IMR-90 (cell line): ENCODE measurements at regions not wholly inside any gene's neighbourhood (a gene's known extent, or its start where the extent isn't known, plus 50 kb on each side); places are given as distances from the start of the nearest gene placed in this dataset.
A peak's percentile ranks its signal among the peaks of the same experiment; 100 is the strongest.

Source experiments
- ATAC-seq: fragments of 200-7000 bp; cut with Tn5 transposase; 2 replicates; pipeline ENCODE4 v1.9.1; 2020; ENCODE audit warnings: low read depth, mild to moderate bottlenecking, moderate library complexity
- BruUV-seq: library from RNA; stranded (reverse); fragments of 400-500 nt; replicated peaks from 2 replicates; lab custom pipeline; 2021; lab: Mats Ljungman, UMichigan
- CTCF ChIA-PET: fragments of 300-600 bp; formaldehyde crosslinking; extraction: SDS; loops from one replicate; lab custom pipeline; 2021; ENCODE audit warnings: antibody characterized with exemption; lab: Yijun Ruan, JAX
- POLR2A ChIA-PET: fragments of 300-600 bp; sonication (Branson Sonifier 250); formaldehyde crosslinking; loops from one replicate; lab custom pipeline; 2022; ENCODE audit warnings: antibody characterized with exemption; ENCODE audit not compliant: unreplicated experiment; lab: Charles Lee
- DNase-seq: peaks from one replicate; pipeline ENCODE4 v3.0.0; 2013
- H2AFZ ChIP-seq: replicated peaks from 2 replicates; pipeline ENCODE3; 2013; ENCODE audit warnings: low read length, mild to moderate bottlenecking; ENCODE audit not compliant: poor library complexity
- H2AK5ac ChIP-seq: 2 replicates; pipeline ENCODE4 v1.6.1; 2013; ENCODE audit warnings: low read depth, low read length, inconsistent platforms
- H2AK9ac ChIP-seq: replicated peaks from 2 replicates; pipeline ENCODE3; 2013; ENCODE audit warnings: mild to moderate bottlenecking, low read depth, low read length, moderate library complexity; ENCODE audit not compliant: poor library complexity
- H2BK120ac ChIP-seq: 2 replicates; pipeline ENCODE4 v1.6.1; 2013; ENCODE audit warnings: low read depth, low read length, inconsistent platforms
- H2BK15ac ChIP-seq: 3 replicates; pipeline ENCODE4 v1.6.1; 2013; ENCODE audit warnings: low read depth, low read length, inconsistent platforms
- H2BK20ac ChIP-seq: 2 replicates; pipeline ENCODE4 v1.6.1; 2013; ENCODE audit warnings: low read depth, mild to moderate bottlenecking, inconsistent platforms, low read length, moderate library complexity
- H2BK5ac ChIP-seq: 2 replicates; pipeline ENCODE4 v1.6.1; 2013; ENCODE audit warnings: mild to moderate bottlenecking, low read depth, low read length, inconsistent platforms; ENCODE audit not compliant: poor library complexity, severe bottlenecking
- H3K14ac ChIP-seq: replicated peaks from 2 replicates; pipeline ENCODE4 v1.6.1; 2013; ENCODE audit warnings: low read depth, low read length, inconsistent platforms
- H3K18ac ChIP-seq: 2 replicates; pipeline ENCODE4 v1.6.1; 2013; ENCODE audit warnings: low read depth, low read length, control low read depth
- H3K23ac ChIP-seq: 2 replicates; pipeline ENCODE4 v1.6.1; 2013; ENCODE audit warnings: low read depth, low read length, inconsistent platforms
- H3K27ac ChIP-seq: 2 replicates; pipeline ENCODE4 v1.5.1; 2013; ENCODE audit warnings: mild to moderate bottlenecking, control low read depth, low read length; ENCODE audit not compliant: insufficient read depth
- H3K27me3 ChIP-seq: 2 replicates; pipeline ENCODE4 v1.6.1; 2013; ENCODE audit warnings: low read length; ENCODE audit not compliant: control insufficient read depth, insufficient read depth
- H3K36me3 ChIP-seq: 2 replicates; pipeline ENCODE4 v1.6.1; 2013; ENCODE audit warnings: low read length, mixed read lengths; ENCODE audit not compliant: control insufficient read depth, insufficient read depth
- H3K4ac ChIP-seq: 2 replicates; pipeline ENCODE4 v1.6.1; 2013; ENCODE audit warnings: low read depth, low read length, inconsistent platforms
- H3K4me1 ChIP-seq: 2 replicates; pipeline ENCODE4 v1.6.1; 2013; ENCODE audit warnings: low read length, mixed read lengths; ENCODE audit not compliant: control insufficient read depth, insufficient read depth
- H3K4me2 ChIP-seq: 2 replicates; pipeline ENCODE4 v1.6.1; 2013; ENCODE audit warnings: low read depth, mild to moderate bottlenecking, control low read depth, low read length, moderate library complexity
- H3K4me3 ChIP-seq: 2 replicates; pipeline ENCODE4 v1.5.1; 2013; ENCODE audit warnings: low read depth, mild to moderate bottlenecking, control low read depth, low read length, moderate library complexity; ENCODE audit not compliant: insufficient read depth
- H3K56ac ChIP-seq: 2 replicates; pipeline ENCODE4 v1.6.1; 2013; ENCODE audit warnings: low read length, inconsistent platforms; ENCODE audit not compliant: insufficient read depth; ENCODE audit errors: extremely low read depth
- H3K79me1 ChIP-seq, 2 experiments: 2 replicates each; pipeline ENCODE4 v1.6.1; 2013; ENCODE audit warnings: low read length in 2 of 2, inconsistent platforms in 1 of 2, low read depth in 1 of 2
- H3K9ac ChIP-seq: 2 replicates; pipeline ENCODE4 v1.6.1; 2013; ENCODE audit warnings: low read depth, low read length, control low read depth
- H3K9me1 ChIP-seq: 2 replicates; pipeline ENCODE4 v1.6.1; 2013; ENCODE audit warnings: low read length, inconsistent platforms; ENCODE audit not compliant: insufficient read depth
- H3K9me3 ChIP-seq: 2 replicates; pipeline ENCODE4 v1.6.1; 2013; ENCODE audit warnings: low read length; ENCODE audit not compliant: control insufficient read depth, insufficient read depth
- H4K20me1 ChIP-seq: 2 replicates; pipeline ENCODE4 v1.6.1; 2013; ENCODE audit warnings: low read length, inconsistent platforms; ENCODE audit not compliant: insufficient read depth
- H4K5ac ChIP-seq: 2 replicates; pipeline ENCODE4 v1.6.1; 2013; ENCODE audit warnings: mild to moderate bottlenecking, low read depth, low read length, control low read depth
- H4K8ac ChIP-seq, 2 experiments: 2 replicates each; pipeline ENCODE4 v1.6.1; 2013; ENCODE audit warnings: low read depth in 2 of 2, low read length in 2 of 2, control low read depth in 1 of 2, inconsistent platforms in 1 of 2
- H4K91ac ChIP-seq: 2 replicates; pipeline ENCODE4 v1.6.1; 2013; ENCODE audit warnings: low read depth, low read length, inconsistent platforms; ENCODE audit not compliant: insufficient read depth
- BHLHE40 ChIP-seq: fragments of 150-350 bp; IDR thresholded peaks from 2 replicates; pipeline ENCODE4 v1.6.1; 2016; ENCODE audit warnings: mild to moderate bottlenecking, low read depth, low read length
- CEBPB ChIP-seq: IDR thresholded peaks from 2 replicates; pipeline ENCODE4 v1.6.1; 2012; ENCODE audit warnings: low read depth, low read length, improper control_type of control experiment
- CHD1 ChIP-seq: IDR thresholded peaks from 2 replicates; pipeline ENCODE4 v1.6.1; 2012; ENCODE audit warnings: low read depth, low read length, improper control_type of control experiment
- FOS ChIP-seq: fragments of 150-350 bp; IDR thresholded peaks from 2 replicates; pipeline ENCODE4 v1.6.1; 2016; ENCODE audit warnings: low read depth, low read length
- MAFK ChIP-seq: IDR thresholded peaks from 2 replicates; pipeline ENCODE4 v1.6.1; 2012; ENCODE audit warnings: low read depth, low read length, improper control_type of control experiment
- MAZ ChIP-seq: IDR thresholded peaks from 2 replicates; pipeline ENCODE4 v1.6.1; 2012; ENCODE audit warnings: low read depth, mild to moderate bottlenecking, low read length, improper control_type of control experiment, moderate library complexity, borderline replicate concordance
- MXI1 ChIP-seq: IDR thresholded peaks from 2 replicates; pipeline ENCODE4 v1.6.1; 2012; ENCODE audit warnings: low read depth, mild to moderate bottlenecking, low read length, moderate library complexity, borderline replicate concordance
- NFE2L2 ChIP-seq: fragments of 150-350 bp; IDR thresholded peaks from 2 replicates; pipeline ENCODE4 v1.6.1; 2016; ENCODE audit warnings: low read depth, mild to moderate bottlenecking, low read length
- POLR2A ChIP-seq: IDR thresholded peaks from 2 replicates; pipeline ENCODE4 v1.6.1; 2012; ENCODE audit warnings: mild to moderate bottlenecking, low read depth, low read length
- RAD21 ChIP-seq: IDR thresholded peaks from 2 replicates; pipeline ENCODE4 v1.6.1; 2012; ENCODE audit warnings: low read length, improper control_type of control experiment
- RCOR1 ChIP-seq: IDR thresholded peaks from 2 replicates; pipeline ENCODE4 v1.6.1; 2012; ENCODE audit warnings: mild to moderate bottlenecking, low read length, improper control_type of control experiment; ENCODE audit not compliant: insufficient replicate concordance
- SMC3 ChIP-seq: fragments of 150-350 bp; IDR thresholded peaks from 2 replicates; pipeline ENCODE4 v1.6.1; 2016; ENCODE audit warnings: low read depth, mild to moderate bottlenecking, antibody characterized with exemption, low read length, moderate library complexity
- WGBS, 2 experiments: methylation state at CpG; one replicate each; pipeline versions ENCODE4 v1.1.5 to v1.1.7; 2013; ENCODE audit warnings: missing lambda C conversion rate in 2 of 2; ENCODE audit not compliant: insufficient read length in 1 of 2; ENCODE audit errors: extremely low coverage in 2 of 2; 5-methylcytosine and 5-hydroxymethylcytosine counted together
- dilution Hi-C: fragments of 300-500 bp; cut with HindIII; formaldehyde crosslinking; loops from one replicate; pipeline ENCODE4 v1.14.3; 2018; ENCODE audit warnings: low sequenced_read_pairs; ENCODE audit not compliant: unreplicated experiment
- in situ Hi-C: fragments of 300-500 bp; cut with MboI; formaldehyde crosslinking; loops from 3 replicates; pipeline ENCODE4 v1.14.3; 2019; ENCODE audit warnings: low sequenced_read_pairs, inconsistent platforms, mixed read lengths
- intact Hi-C: fragments of 100-400 bp; cut with micrococcal nuclease; formaldehyde crosslinking; loops from 2 replicates; pipeline ENCODE4 v1.10.0; 2022
- TF ChIP-seq, protein P1 (sequence below): conservative IDR thresholded peaks from 2 replicates; pipeline ENCODE4 v1.5.1; 2012; ENCODE audit warnings: mild to moderate bottlenecking, low read depth, low read length, improper control_type of control experiment

DNA sequence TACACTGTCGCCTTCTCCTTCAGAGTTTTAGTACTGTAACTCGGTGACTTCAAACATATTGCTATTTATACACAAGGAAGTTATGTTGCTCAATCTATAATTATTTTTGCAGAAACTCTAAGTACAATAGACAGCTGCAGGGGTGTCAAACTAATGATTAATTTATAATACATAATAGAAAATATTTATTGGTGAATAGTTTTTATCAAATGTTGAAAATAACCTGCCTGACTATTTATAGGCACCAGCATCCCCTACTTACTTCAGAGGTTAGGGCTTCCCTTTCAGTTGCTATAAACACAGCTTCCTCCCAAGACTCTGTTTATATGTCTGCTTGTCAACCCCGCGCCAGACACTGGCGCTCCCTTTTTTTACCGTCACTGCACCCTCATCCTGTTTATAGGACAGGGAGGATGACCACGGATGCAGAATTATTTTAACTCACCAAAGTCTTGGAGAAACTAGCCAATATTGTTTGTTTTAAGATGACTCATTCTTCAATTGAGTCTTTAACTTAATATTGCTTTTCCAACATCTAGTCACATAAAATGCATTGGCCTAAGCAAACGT lies 225.0 kb downstream of the ALDH8A1 start:
- Histone ChIP-seq H3K36me3 (no peaks in the 10 kb centered on the region), H4K91ac (no peak overlapping the region), H3K56ac (no peak overlapping the region), H3K79me1 (no peaks in the 10 kb centered on the region; a peak in 1 of 4 replicates), H3K18ac (peak overlapping the region; percentile 93; the same call in 1 of the 2 replicates), H2AK5ac (no peak overlapping the region), H3K9me3 (no peaks in the 10 kb centered on the region), H3K4me3 (no peak overlapping the region), H2AK9ac (no peak overlapping the region), H3K14ac (no peak overlapping the region; the same call in 1 of the 2 replicates), H4K8ac (peak overlapping the region in 1 of 2 experiments; percentile 53; a peak in 1 of 4 replicates), H2BK5ac (peak overlapping the region; percentile 86), H3K27me3 (no peaks in the 10 kb centered on the region), H2AFZ (no peak overlapping the region), H3K4ac (peak overlapping the region; percentile 74; the same call in 1 of the 2 replicates), H3K9me1 (no peaks in the 10 kb centered on the region; the same call in 1 of the 2 replicates), H2BK20ac (peak overlapping the region; percentile 27; the same call in 1 of the 2 replicates), H3K23ac (peak overlapping the region; percentile 63; the same call in 1 of the 2 replicates), H3K4me1 (peaks cover 27% of the 10 kb centered on the region), H4K5ac (peak overlapping the region; percentile 73; the same call in 1 of the 2 replicates), H4K20me1 (no peaks in the 10 kb centered on the region), H3K4me2 (peak overlapping the region; percentile 76; the same call in 1 of the 2 replicates), H3K9ac (peak overlapping the region; percentile 4; the same call in 1 of the 2 replicates), H3K27ac (no peak overlapping the region), H2BK120ac (peak overlapping the region; percentile 72), H2BK15ac (no peak overlapping the region)
- DNase-seq (peak; percentile 96), ATAC-seq (peak; percentile 91)
- in situ Hi-C loops (no loop called here), intact Hi-C loops (no loop called here), dilution Hi-C loops (no loop called here)
- BruUV-seq = no TSS peak
- peak; percentile 20; the same call in 1 of the 2 replicates for TF ChIP-seq NFE2L2
- TF ChIP-seq, protein P1, sequence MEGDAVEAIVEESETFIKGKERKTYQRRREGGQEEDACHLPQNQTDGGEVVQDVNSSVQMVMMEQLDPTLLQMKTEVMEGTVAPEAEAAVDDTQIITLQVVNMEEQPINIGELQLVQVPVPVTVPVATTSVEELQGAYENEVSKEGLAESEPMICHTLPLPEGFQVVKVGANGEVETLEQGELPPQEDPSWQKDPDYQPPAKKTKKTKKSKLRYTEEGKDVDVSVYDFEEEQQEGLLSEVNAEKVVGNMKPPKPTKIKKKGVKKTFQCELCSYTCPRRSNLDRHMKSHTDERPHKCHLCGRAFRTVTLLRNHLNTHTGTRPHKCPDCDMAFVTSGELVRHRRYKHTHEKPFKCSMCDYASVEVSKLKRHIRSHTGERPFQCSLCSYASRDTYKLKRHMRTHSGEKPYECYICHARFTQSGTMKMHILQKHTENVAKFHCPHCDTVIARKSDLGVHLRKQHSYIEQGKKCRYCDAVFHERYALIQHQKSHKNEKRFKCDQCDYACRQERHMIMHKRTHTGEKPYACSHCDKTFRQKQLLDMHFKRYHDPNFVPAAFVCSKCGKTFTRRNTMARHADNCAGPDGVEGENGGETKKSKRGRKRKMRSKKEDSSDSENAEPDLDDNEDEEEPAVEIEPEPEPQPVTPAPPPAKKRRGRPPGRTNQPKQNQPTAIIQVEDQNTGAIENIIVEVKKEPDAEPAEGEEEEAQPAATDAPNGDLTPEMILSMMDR = no peak
- TF ChIP-seq SMC3 = no peak
- no peak for TF ChIP-seq MXI1
- no peak for TF ChIP-seq CEBPB
- no peak for TF ChIP-seq RCOR1
- TF ChIP-seq CHD1 = 0 out of 2 replicates have a peak, but pooled peaks have one; percentile 71
- peak; percentile 68; the same call in 1 of the 2 replicates for TF ChIP-seq BHLHE40
- TF ChIP-seq RAD21 = peak; percentile 32; the same call in 1 of the 2 replicates
- peak; percentile 83 for TF ChIP-seq FOS
- TF ChIP-seq MAZ = 0 out of 2 replicates have a peak, but pooled peaks have one; percentile 35
- TF ChIP-seq POLR2A = no peak
- no peak; the same call in 1 of the 2 replicates for TF ChIP-seq MAFK
- no CpG with 5 or more reads among the region's 8 CpGs for WGBS, 2 experiments
- CTCF ChIA-PET = interaction anchor here (0.5 kb wide), 1 partner anchor 328 kb away, joined by 4 read pairs; no protein-coding TSS in a partner anchor
- POLR2A ChIA-PET = interaction anchor here (0.6 kb wide), 1 partner anchor 302 kb away, joined by 3 read pairs; no protein-coding TSS in a partner anchor
